Liver (tissue), 8 donors: ENCODE measurements at regions not wholly inside any gene's neighbourhood (a gene's known extent, or its start where the extent isn't known, plus 50 kb on each side); places are given as distances from the start of the nearest gene placed in this dataset.

Experiments
- DNase-seq: peaks from one replicate; pipeline ENCODE4 v3.0.0-alpha.2; 2017; ENCODE audit warnings: low spot score
- H3K27ac ChIP-seq, 2 donors: one replicate each; pipeline ENCODE4 v1.7.0; 2013; ENCODE audit warnings: inconsistent platforms in 2 of 2, low read length in 2 of 2, control low read depth in 1 of 2, low read depth in 1 of 2, mild to moderate bottlenecking in 1 of 2
- H3K27me3 ChIP-seq, 4 donors: one replicate each; pipeline versions ENCODE4 v1.6.1 to v1.7.0; 2013; ENCODE audit warnings: low read length in 3 of 4, inconsistent platforms in 1 of 4, mild to moderate bottlenecking in 1 of 4, moderate library complexity in 1 of 4; ENCODE audit not compliant: control insufficient read depth in 4 of 4, insufficient read depth in 4 of 4
- H3K36me3 ChIP-seq, 4 donors: one replicate each; pipeline versions ENCODE4 v1.6.1 to v1.7.0; 2013; ENCODE audit warnings: low read length in 3 of 4, mild to moderate bottlenecking in 3 of 4, low read depth in 1 of 4, moderate library complexity in 1 of 4; ENCODE audit not compliant: control insufficient read depth in 4 of 4, insufficient read depth in 3 of 4
- H3K4me1 ChIP-seq, 4 donors: one replicate each; pipeline versions ENCODE4 v1.6.1 to v1.7.0; 2013; ENCODE audit warnings: low read length in 3 of 4, mild to moderate bottlenecking in 3 of 4, moderate library complexity in 1 of 4; ENCODE audit not compliant: control insufficient read depth in 4 of 4, insufficient read depth in 4 of 4
- H3K4me3 ChIP-seq, 3 donors: one replicate each; pipeline versions ENCODE4 v1.6.1 to v1.7.0; 2013; ENCODE audit warnings: low read length in 3 of 3, control low read depth in 1 of 3, low read depth in 1 of 3, mild to moderate bottlenecking in 1 of 3
- H3K9ac ChIP-seq, 2 donors: one replicate each; pipeline ENCODE4 v1.7.0; 2013; ENCODE audit warnings: low read length in 2 of 2, mild to moderate bottlenecking in 2 of 2, moderate library complexity in 2 of 2, control low read depth in 1 of 2, low read depth in 1 of 2
- H3K9me3 ChIP-seq, 4 donors: one replicate each; pipeline versions ENCODE4 v1.6.1 to v1.7.0; 2013; ENCODE audit warnings: low read length in 3 of 4; ENCODE audit not compliant: control insufficient read depth in 4 of 4
- CTCF ChIP-seq: fragments of 150-350 bp; IDR thresholded peaks from 2 replicates; pipeline ENCODE4 v1.5.1; 2017; ENCODE audit warnings: improper control_type of control experiment, low read depth, low read length; ENCODE audit not compliant: missing input control
- EGR1 ChIP-seq, 2 donors: IDR thresholded peaks; 2 replicates each; pipeline ENCODE4 v1.6.1; 2016 to 2018; ENCODE audit warnings: antibody characterized with exemption in 2 of 2, low read depth in 2 of 2
- FOXA1 ChIP-seq: IDR thresholded peaks from 2 replicates; pipeline ENCODE4 v1.6.1; 2016; ENCODE audit warnings: antibody characterized with exemption
- FOXA2 ChIP-seq: IDR thresholded peaks from 2 replicates; pipeline ENCODE4 v1.6.1; 2016; ENCODE audit warnings: antibody characterized with exemption
- GABPA ChIP-seq, 2 donors: IDR thresholded peaks in 1 of 2; conservative IDR thresholded peaks in 1 of 2; 2 replicates each; pipeline ENCODE4 v1.6.1; 2016; ENCODE audit warnings: antibody characterized with exemption in 2 of 2, mild to moderate bottlenecking in 1 of 2, moderate library complexity in 1 of 2
- HNF4A ChIP-seq, 2 donors: conservative IDR thresholded peaks; 2 replicates each; pipeline ENCODE4 v1.6.1; 2016; ENCODE audit warnings: antibody characterized with exemption in 2 of 2, mild to moderate bottlenecking in 2 of 2
- HNF4G ChIP-seq: IDR thresholded peaks from 2 replicates; pipeline ENCODE4 v1.6.1; 2016; ENCODE audit warnings: antibody characterized with exemption
- JUND ChIP-seq, 2 donors: IDR thresholded peaks; 2 replicates each; pipeline ENCODE4 v1.6.1; 2016; ENCODE audit warnings: antibody characterized with exemption in 2 of 2
- MAX ChIP-seq: IDR thresholded peaks from 2 replicates; pipeline ENCODE4 v1.6.1; 2016; ENCODE audit warnings: antibody characterized with exemption
- NR2F2 ChIP-seq: IDR thresholded peaks from 2 replicates; pipeline ENCODE4 v1.6.1; 2016; ENCODE audit warnings: antibody characterized with exemption
- RAD21 ChIP-seq, 2 donors: IDR thresholded peaks; 2 replicates each; pipeline ENCODE4 v1.6.1; 2016; ENCODE audit warnings: antibody characterized with exemption in 2 of 2, mild to moderate bottlenecking in 2 of 2
- REST ChIP-seq: IDR thresholded peaks from 2 replicates; pipeline ENCODE4 v1.6.1; 2016; ENCODE audit warnings: antibody characterized with exemption, mild to moderate bottlenecking
- RXRA ChIP-seq, 2 donors: IDR thresholded peaks; 2 replicates each; pipeline ENCODE4 v1.6.1; 2017 to 2018; ENCODE audit warnings: antibody characterized with exemption in 2 of 2, mild to moderate bottlenecking in 1 of 2
- SP1 ChIP-seq: IDR thresholded peaks from 2 replicates; pipeline ENCODE4 v1.6.1; 2018; ENCODE audit warnings: antibody characterized with exemption, mild to moderate bottlenecking
- TAF1 ChIP-seq: conservative IDR thresholded peaks from 2 replicates; pipeline ENCODE4 v1.6.1; 2016; ENCODE audit warnings: antibody characterized with exemption, mild to moderate bottlenecking
- YY1 ChIP-seq: IDR thresholded peaks from 2 replicates; pipeline ENCODE4 v1.6.1; 2016; ENCODE audit warnings: antibody characterized with exemption, mild to moderate bottlenecking
- WGBS: extraction: QIAGEN DNeasy Blood & Tissue Kit; methylation state at CpG from one replicate; pipeline ENCODE4 v1.1.7; 2013; 5-methylcytosine and 5-hydroxymethylcytosine counted together
- TF ChIP-seq, protein P1 (sequence below): IDR thresholded peaks from 2 replicates; pipeline ENCODE4 v1.6.1; 2016; ENCODE audit warnings: antibody characterized with exemption
- TF ChIP-seq, protein P2 (sequence below): IDR thresholded peaks from 2 replicates; pipeline ENCODE4 v1.6.1; 2016; ENCODE audit warnings: antibody characterized with exemption
- donor health status: healthy.
- donor health status: healthy.
- donor health status: healthy.
- donor health status: healthy.
- donor health status: healthy.

DNA sequence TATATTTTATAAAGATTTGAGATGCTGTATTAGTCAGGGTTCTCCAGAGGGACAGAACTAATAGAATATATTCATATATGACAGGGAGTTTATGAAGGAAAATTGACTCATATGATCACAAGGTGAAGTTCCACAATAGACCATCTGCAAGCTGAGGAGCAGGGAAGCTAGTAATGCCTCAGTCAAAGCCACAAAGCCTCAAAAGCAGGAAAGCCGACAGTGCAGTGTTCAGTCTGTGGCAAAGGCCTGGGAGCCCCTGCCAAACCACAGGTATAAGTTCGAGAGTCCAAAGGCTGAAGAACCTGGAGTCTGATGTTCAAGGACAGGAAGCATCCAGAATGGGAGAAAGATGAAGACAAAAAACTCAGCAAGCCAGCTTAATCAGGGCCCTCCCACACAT lies 382.2 kb downstream of the LRRC70 start:
- Histone ChIP-seq H3K4me1 (no peaks in the 10 kb centered on the region), H3K27ac (no peak overlapping the region), H3K4me3 (no peak overlapping the region), H3K27me3 (no peaks in the 10 kb centered on the region), H3K9ac (no peak overlapping the region), H3K36me3 (no peaks in the 10 kb centered on the region), H3K9me3 (peaks cover 0 to 12% (median 5%) of the 10 kb centered on the region in 4 donors)
- DNase-seq: no peak
- WGBS: 61% methylated on average over 2 of the region's 2 CpGs
- TF ChIP-seq JUND (IDR thresholded peaks at IDR 0.05) (no peak), CTCF (no peak), FOXA2 (no peak), MAX (no peak), SP1 (no peak), FOXA1 (no peak), NR2F2 (no peak), RAD21 (IDR thresholded peaks at IDR 0.05) (no peak), YY1 (no peak), GABPA (IDR thresholded peaks at IDR 0.05 in 1 of 2, conservative IDR thresholded peaks at IDR 0.05 in 1 of 2) (no peak), HNF4G (no peak), EGR1 (IDR thresholded peaks at IDR 0.05; ENCODE audit: low read depth in 2 of 2) (no peak), HNF4A (conservative IDR thresholded peaks at IDR 0.05) (no peak), TAF1 (no peak), RXRA (IDR thresholded peaks at IDR 0.05) (no peak)
- TF ChIP-seq, protein P1, sequence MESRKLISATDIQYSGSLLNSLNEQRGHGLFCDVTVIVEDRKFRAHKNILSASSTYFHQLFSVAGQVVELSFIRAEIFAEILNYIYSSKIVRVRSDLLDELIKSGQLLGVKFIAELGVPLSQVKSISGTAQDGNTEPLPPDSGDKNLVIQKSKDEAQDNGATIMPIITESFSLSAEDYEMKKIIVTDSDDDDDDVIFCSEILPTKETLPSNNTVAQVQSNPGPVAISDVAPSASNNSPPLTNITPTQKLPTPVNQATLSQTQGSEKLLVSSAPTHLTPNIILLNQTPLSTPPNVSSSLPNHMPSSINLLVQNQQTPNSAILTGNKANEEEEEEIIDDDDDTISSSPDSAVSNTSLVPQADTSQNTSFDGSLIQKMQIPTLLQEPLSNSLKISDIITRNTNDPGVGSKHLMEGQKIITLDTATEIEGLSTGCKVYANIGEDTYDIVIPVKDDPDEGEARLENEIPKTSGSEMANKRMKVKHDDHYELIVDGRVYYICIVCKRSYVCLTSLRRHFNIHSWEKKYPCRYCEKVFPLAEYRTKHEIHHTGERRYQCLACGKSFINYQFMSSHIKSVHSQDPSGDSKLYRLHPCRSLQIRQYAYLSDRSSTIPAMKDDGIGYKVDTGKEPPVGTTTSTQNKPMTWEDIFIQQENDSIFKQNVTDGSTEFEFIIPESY: no peak
- TF ChIP-seq, protein P2, sequence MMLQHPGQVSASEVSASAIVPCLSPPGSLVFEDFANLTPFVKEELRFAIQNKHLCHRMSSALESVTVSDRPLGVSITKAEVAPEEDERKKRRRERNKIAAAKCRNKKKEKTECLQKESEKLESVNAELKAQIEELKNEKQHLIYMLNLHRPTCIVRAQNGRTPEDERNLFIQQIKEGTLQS: no peak

- H3K4me1 ChIP-seq: no peaks in the 10 kb centered on the region
- no peak overlapping the region for H3K4me3 ChIP-seq
- no peak overlapping the region for H3K9ac ChIP-seq
- no peaks in the 10 kb centered on the region for H3K27me3 ChIP-seq
- no peak for DNase-seq
- WGBS: 82% methylated on average over 2 of the region's 2 CpGs
- H3K9me3 ChIP-seq: peaks cover 0 to 2% (median 0%) of the 10 kb centered on the region in 4 donors
- TF ChIP-seq SP1 (no peak), CTCF (no peak), YY1 (no peak), JUND (IDR thresholded peaks at IDR 0.05) (no peak), REST (no peak), FOXA2 (no peak), TAF1 (no peak), HNF4A (conservative IDR thresholded peaks at IDR 0.05) (no peak), EGR1 (IDR thresholded peaks at IDR 0.05; ENCODE audit: low read depth in 2 of 2) (no peak), RXRA (IDR thresholded peaks at IDR 0.05) (no peak)
- no peak overlapping the region for H3K27ac ChIP-seq
- no peaks in the 10 kb centered on the region for H3K36me3 ChIP-seq
These were observed 378.0 kb downstream of the LRRC70 start for GRCh38 chr5:62956597-62956996.
